Activated CD4-positive, alpha-beta T cell treated with anti-CD3 and anti-CD28 coated beads, Interleukin-2, amount 50 U/mL, for 48 hours (primary cell): ENCODE measurements at regions not wholly inside any gene's neighbourhood (a gene's known extent, or its start where the extent isn't known, plus 50 kb on each side); places are given as distances from the start of the nearest gene placed in this dataset.
"Not testable (repeated sequence)": the region's sequence is repeated elsewhere in the genome, so short reads cannot be mapped to it uniquely, and the experiment has no call there.

Experiments used
- DNase-seq, 2 experiments: peaks; one replicate each; pipeline ENCODE4 v3.0.0-alpha.2; 2020

- no peak for DNase-seq
Measured at GRCh38 chr15:81768773-81769172, 277.0 kb downstream of the MEX3B start.

GRCh38 chr15:81766829-81767475 lies 278.9 kb downstream of the MEX3B start:
- DNase-seq = no peak

- no peak for DNase-seq
Measured at GRCh38 chr15:81765816-81766215, 280.0 kb downstream of the MEX3B start.

- DNase-seq = no peak
Measured at GRCh38 chr15:81763304-81763703, 282.5 kb downstream of the MEX3B start.

DNA sequence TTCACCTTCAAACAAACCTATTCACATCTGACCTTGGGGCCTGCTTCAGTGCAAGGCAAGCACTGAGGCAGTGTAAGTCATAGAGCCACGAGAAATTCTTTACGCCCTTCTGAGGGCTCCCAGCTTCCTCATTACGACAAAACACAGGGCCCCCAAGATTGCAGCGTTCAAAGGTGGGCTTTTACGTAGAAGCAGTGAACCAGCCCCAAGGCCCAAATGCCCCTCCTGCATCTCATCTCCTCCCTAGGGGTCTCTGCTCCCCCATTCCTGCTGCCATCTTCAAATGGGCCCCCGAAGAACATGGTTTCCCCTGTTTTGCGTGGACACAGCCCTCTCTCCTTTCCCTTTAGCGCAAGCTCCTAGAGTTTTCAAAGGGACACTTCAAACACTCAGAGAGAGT lies 285.1 kb downstream of the MEX3B start:
- DNase-seq = no peak

GRCh38 chr15:81758818-81759284 lies 287.0 kb downstream of the MEX3B start:
- no peak for DNase-seq

GRCh38 chr15:81755626-81756025 lies 290.2 kb downstream of the MEX3B start:
- DNase-seq = no peak

DNA sequence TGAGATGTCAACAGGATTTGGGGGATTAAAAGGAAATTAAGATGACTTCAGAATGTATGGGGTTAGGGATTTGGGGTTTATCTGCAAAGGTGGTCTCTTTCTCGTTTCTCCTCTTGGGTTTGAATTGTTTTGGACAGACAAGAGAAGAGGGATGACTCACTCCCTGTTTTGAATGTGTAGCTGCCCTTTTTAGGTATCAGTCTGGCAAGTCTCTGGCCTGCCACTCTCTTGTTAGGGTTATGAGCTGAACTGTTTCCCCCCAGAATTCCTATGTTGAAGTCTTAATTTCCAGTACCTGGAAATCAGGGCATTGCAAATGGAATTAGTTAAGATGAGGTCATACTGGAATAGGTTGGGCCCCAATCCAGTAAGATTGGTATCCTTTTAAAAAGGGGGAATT lies 291.7 kb downstream of the MEX3B start:
- no peak for DNase-seq

GRCh38 chr15:81752974-81753373 lies 292.8 kb downstream of the MEX3B start:
- no peak for DNase-seq

- no peak for DNase-seq
Measured at GRCh38 chr15:81752546-81752942, 293.3 kb downstream of the MEX3B start.

- no peak for DNase-seq
Measured at GRCh38 chr15:81751816-81752545, 293.8 kb downstream of the MEX3B start.

DNA sequence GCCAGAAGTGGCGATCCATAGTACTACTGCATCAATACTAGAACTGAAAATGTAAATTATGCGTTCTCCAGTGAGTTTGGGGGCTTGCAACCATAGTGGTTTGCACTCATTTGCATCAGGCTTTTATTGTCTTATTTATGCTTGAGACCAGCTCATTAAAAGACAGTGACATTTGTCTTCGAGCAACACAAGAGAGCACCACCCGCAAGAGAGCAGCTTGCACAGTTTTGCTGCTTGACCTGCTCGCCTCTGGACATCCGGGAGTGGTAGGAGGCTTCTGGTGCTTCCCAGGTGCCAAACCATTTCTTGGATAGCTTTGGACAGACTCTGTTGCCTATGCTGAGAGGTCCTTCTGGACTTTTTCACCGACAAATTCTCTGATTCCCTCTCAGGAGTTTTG lies 294.6 kb downstream of the MEX3B start:
- DNase-seq = no peak

- no peak for DNase-seq
Measured at GRCh38 chr15:81749716-81750375, 296.0 kb downstream of the MEX3B start.

GRCh38 chr15:81747482-81747881 lies 298.3 kb downstream of the MEX3B start:
- no peak for DNase-seq

GRCh38 chr15:81747026-81747425 lies 298.8 kb downstream of the MEX3B start:
- no peak for DNase-seq

DNA sequence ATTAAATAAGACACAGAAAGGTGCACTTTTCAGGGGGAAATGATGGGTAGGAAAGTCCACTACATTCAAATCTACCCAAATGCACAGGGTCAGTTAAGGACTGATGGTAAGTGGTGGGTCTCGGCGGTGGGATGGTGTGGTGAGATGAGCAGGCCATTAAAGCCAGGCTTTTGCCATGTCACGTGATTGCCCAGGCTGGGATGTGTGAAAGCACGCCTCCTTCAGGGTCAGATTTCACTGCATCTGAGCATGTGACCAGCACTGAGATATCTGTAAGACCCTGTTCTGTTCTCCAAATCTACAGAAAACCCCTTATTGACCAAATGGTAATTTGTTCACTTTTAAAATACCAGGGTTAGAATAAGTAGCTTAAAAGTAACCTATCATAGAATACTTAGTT lies 301.5 kb downstream of the MEX3B start:
- DNase-seq = no peak

DNA sequence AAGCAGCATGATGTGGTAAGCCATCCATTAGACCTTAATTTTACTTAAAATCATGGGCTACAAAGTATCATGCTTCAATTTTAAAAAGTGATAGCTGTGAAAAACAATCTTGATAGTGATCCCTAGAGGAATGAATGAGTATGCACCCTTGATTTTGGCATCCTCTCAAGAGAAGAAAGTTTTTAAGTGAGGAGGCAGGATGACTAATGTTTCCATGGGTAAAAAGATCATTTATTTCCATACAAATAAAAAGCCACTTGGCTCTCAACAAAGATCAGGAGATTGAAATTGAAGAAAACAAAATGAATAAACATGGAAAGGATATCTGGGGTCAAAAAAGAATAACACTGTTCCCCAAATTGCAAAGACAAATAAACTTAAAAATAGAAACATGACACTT lies 305.4 kb downstream of the MEX3B start:
- no peak for DNase-seq

- DNase-seq = no peak
Measured at GRCh38 chr15:81729340-81729739, 316.5 kb downstream of the MEX3B start.

DNA sequence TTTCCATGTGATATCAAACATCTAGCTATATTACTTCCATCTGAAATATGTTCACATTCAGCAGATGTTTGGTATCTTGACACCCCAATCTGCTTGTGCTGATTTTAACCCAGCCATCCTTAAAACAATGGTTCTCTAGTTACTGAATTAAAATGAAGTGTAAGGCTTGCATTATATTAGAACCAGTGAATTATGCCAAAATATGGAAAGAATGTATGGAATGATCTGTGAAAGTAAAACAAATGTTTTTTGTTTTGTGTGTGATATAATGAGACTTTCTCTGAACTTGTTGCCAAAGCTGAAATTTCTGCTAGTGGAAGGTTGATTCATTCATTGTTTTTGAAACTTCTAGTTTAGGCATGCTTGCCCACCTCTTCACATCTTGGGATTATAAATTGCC lies 317.1 kb downstream of the MEX3B start:
- DNase-seq = no peak

DNA sequence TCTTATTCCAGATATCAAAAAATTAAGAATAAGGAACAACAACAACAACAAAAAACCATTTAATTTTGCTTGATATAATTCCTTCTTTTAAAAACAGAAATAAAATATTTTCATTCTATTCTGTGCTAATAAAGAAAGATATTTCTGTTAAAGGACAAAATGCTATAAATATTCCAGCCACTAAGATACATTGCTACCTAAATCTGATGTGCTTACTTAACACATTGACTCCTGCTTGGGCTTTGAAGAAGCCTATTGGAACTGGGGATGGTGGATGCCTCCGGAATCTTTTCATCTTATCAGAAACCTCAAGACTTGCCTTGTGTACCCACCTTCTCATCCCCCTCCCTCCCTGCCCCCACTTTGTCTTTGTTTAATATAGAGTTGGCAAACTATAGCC lies 320.2 kb downstream of the MEX3B start:
- DNase-seq = no peak

DNA sequence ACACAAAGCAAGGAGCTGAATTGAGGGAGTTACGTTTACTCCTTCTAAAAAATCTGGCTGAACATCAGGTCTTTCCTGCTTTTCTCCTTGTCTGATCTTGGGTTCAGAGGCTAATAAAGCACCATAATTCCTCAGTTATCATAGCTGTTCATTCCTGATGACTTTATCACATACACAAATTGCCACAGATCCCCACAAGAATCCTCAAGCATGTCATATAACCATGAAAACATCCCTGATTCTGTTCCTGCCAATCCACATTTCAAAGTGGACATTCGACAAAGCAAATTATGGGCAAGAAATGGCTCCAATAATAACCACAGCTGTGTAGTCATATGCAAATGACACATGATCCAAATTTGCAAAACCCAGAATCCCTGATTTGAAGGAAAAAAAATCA lies 321.3 kb downstream of the MEX3B start:
- no peak for DNase-seq

DNA sequence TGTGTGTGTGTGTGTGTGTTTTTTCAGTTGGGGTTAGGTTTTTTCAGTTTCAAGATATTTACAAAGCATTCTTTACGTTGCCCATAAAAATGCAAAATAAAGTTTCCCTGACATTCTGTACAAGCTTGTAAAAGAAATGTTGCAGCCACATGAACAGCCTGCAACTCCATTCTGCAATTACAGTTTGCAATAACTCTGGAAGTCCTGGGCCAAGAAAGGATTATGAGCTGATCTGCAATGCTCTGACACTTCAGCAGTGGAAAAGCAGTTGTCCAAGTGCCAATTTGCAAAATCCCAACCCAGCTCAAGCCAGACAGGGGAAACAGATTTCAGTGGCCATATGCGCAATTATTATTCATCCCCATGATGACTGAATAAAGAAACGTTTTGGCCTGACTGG lies 322.1 kb downstream of the MEX3B start:
- no peak for DNase-seq

- DNase-seq = no peak
Measured at GRCh38 chr15:81723113-81723651, 322.6 kb downstream of the MEX3B start.

DNA sequence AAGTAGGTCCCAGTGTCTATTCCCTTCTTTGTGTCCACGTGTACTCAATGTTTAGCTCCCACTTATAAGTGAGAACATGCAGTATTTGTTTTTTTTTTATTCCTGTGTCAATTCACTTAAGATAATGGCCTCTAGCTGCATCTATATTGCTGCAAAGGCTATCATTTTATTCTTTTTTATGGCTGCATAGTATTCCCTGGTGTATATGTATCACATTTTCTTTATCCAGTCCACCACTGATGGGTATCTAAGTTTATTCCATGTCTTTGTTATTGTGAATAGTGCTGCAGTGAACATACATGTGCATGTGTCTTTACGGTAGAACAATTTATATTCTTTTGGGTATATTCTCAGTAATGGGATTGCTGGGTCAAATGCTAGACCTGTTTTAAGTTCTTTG lies 329.4 kb downstream of the MEX3B start:
- DNase-seq = not testable (repeated sequence)
